Keratinocyte (primary cell): ENCODE measurements at regions not wholly inside any gene's neighbourhood (a gene's known extent, or its start where the extent isn't known, plus 50 kb on each side); places are given as distances from the start of the nearest gene placed in this dataset.

ENCODE experiments used
- DNase-seq: peaks from one replicate; pipeline ENCODE4 v3.0.0-alpha.2; 2011; ENCODE audit warnings: low read depth, missing footprints, low spot score
- FAIRE-seq: peaks from 2 replicates; lab custom pipeline; 2011; peaks lifted over from hg19 to GRCh38; lab: Jason Lieb, UNC
- H2AFZ ChIP-seq: 2 replicates; pipeline ENCODE4 v1.6.0; 2012; ENCODE audit warnings: low read length, control low read depth, inconsistent platforms; ENCODE audit not compliant: control insufficient read depth
- H3K27ac ChIP-seq: 2 replicates; pipeline ENCODE4 v1.5.1; 2011; ENCODE audit warnings: low read length; ENCODE audit not compliant: control insufficient read depth, insufficient read depth
- H3K27me3 ChIP-seq: 3 replicates; pipeline ENCODE4 v1.6.0; 2011; ENCODE audit warnings: low read length; ENCODE audit not compliant: control insufficient read depth, insufficient read depth; ENCODE audit errors: extremely low read depth
- H3K36me3 ChIP-seq, 2 experiments: 2 replicates in 1 of 2; 3 replicates in 1 of 2; pipeline ENCODE4 v1.5.1; 2011; ENCODE audit warnings: low read length in 2 of 2, mild to moderate bottlenecking in 1 of 2; ENCODE audit not compliant: control insufficient read depth in 2 of 2, insufficient read depth in 2 of 2; ENCODE audit errors: extremely low read depth in 1 of 2
- H3K4me1 ChIP-seq: 3 replicates; pipeline ENCODE4 v1.5.1; 2011; ENCODE audit warnings: low read length; ENCODE audit not compliant: control insufficient read depth, insufficient read depth; ENCODE audit errors: extremely low read depth
- H3K4me2 ChIP-seq: 3 replicates; pipeline ENCODE4 v1.6.0; 2011; ENCODE audit warnings: low read depth, low read length; ENCODE audit not compliant: control insufficient read depth, insufficient read depth; ENCODE audit errors: extremely low read depth
- H3K4me3 ChIP-seq, 3 experiments: fragments of 200-600 bp in 1 of 3; sonication (generic) in 1 of 3; 2 replicates in 2 of 3; 3 replicates in 1 of 3; pipeline ENCODE4 v1.5.1; 2011 to 2016; ENCODE audit warnings: low read length in 3 of 3, mild to moderate bottlenecking in 3 of 3, control low read depth in 2 of 3, inconsistent platforms in 1 of 3, low read depth in 1 of 3, mixed read lengths in 1 of 3, mixed run types in 1 of 3, moderate library complexity in 1 of 3; ENCODE audit not compliant: control insufficient read depth in 2 of 3, insufficient read depth in 2 of 3; ENCODE audit errors: extremely low read depth in 1 of 3
- H3K79me2 ChIP-seq: 2 replicates; pipeline ENCODE4 v1.6.0; 2012; ENCODE audit warnings: low read length; ENCODE audit not compliant: control insufficient read depth, insufficient read depth
- H3K9ac ChIP-seq: 3 replicates; pipeline ENCODE4 v1.6.0; 2011; ENCODE audit warnings: low read length; ENCODE audit not compliant: control insufficient read depth, insufficient read depth; ENCODE audit errors: extremely low read depth
- H3K9me1 ChIP-seq: 3 replicates; pipeline ENCODE4 v1.6.0; 2011; ENCODE audit warnings: low read length; ENCODE audit not compliant: control insufficient read depth, insufficient read depth; ENCODE audit errors: extremely low read depth
- H3K9me3 ChIP-seq: 2 replicates; pipeline ENCODE4 v1.5.1; 2012; ENCODE audit warnings: low read depth, low read length; ENCODE audit not compliant: control insufficient read depth
- H4K20me1 ChIP-seq: 3 replicates; pipeline ENCODE4 v1.6.0; 2011; ENCODE audit warnings: low read length; ENCODE audit not compliant: control insufficient read depth, insufficient read depth; ENCODE audit errors: extremely low read depth
- CTCF ChIP-seq, 3 experiments: IDR thresholded peaks in 1 of 3; conservative IDR thresholded peaks in 1 of 3; optimal IDR thresholded peaks in 1 of 3; 2 replicates in 2 of 3; 3 replicates in 1 of 3; pipeline versions ENCODE3 to v1.5.1; 2011; ENCODE audit warnings: low read length in 3 of 3, mild to moderate bottlenecking in 3 of 3, moderate library complexity in 2 of 3, control low read depth in 1 of 3, inconsistent platforms in 1 of 3; ENCODE audit not compliant: insufficient read depth in 2 of 3; ENCODE audit errors: extremely low read depth in 1 of 3
- EZH2 ChIP-seq: IDR thresholded peaks from one replicate; pipeline ENCODE4 v1.6.1; 2012; ENCODE audit warnings: inconsistent platforms, mild to moderate bottlenecking, low read length, moderate library complexity
- dilution Hi-C: fragments of 300-500 bp; cut with MboI; formaldehyde crosslinking; loops from one replicate; pipeline ENCODE4 v1.7.0; 2020; ENCODE audit warnings: low sequenced_read_pairs; ENCODE audit not compliant: extremely low pct_ligation_motif_present

GRCh38 chr4:178063568-178063967 is 621.3 kb upstream of the AGA start:
- no peaks in the 10 kb centered on the region for H3K9me3 ChIP-seq
- no peaks in the 10 kb centered on the region for H3K79me2 ChIP-seq
- dilution Hi-C loops = no loop called here
- TF ChIP-seq CTCF (optimal IDR thresholded peaks at IDR 0.05 in 1 of 3, IDR thresholded peaks at IDR 0.05 in 1 of 3, conservative IDR thresholded peaks at IDR 0.05 in 1 of 3; ENCODE audit: extremely low read depth in 1 of 3, insufficient read depth in 2 of 3, low read length in 3 of 3) (no peak), EZH2 (no peak)
- no peaks in the 10 kb centered on the region for H3K27me3 ChIP-seq
- H3K36me3 ChIP-seq = no peaks in the 10 kb centered on the region
- H3K4me2 ChIP-seq = no peak overlapping the region
- H4K20me1 ChIP-seq = no peaks in the 10 kb centered on the region
- no peak overlapping the region for H3K27ac ChIP-seq
- FAIRE-seq (no peak), DNase-seq (no peak)
- H3K9me1 ChIP-seq = no peaks in the 10 kb centered on the region
- H2AFZ ChIP-seq = no peak overlapping the region
- H3K4me3 ChIP-seq = no peak overlapping the region
- no peak overlapping the region for H3K9ac ChIP-seq
- no peaks in the 10 kb centered on the region for H3K4me1 ChIP-seq

GRCh38 chr4:178066338-178066941 is 624.2 kb upstream of the AGA start:
- Histone ChIP-seq H3K9me1 (no peaks in the 10 kb centered on the region), H3K4me2 (no peak overlapping the region), H3K9me3 (no peaks in the 10 kb centered on the region), H3K79me2 (no peaks in the 10 kb centered on the region), H4K20me1 (no peaks in the 10 kb centered on the region), H3K27me3 (no peaks in the 10 kb centered on the region), H2AFZ (no peak overlapping the region), H3K4me3 (no peak overlapping the region), H3K9ac (no peak overlapping the region), H3K27ac (no peak overlapping the region), H3K4me1 (no peaks in the 10 kb centered on the region), H3K36me3 (no peaks in the 10 kb centered on the region)
- DNase-seq (no peak), FAIRE-seq (no peak)
- TF ChIP-seq CTCF (optimal IDR thresholded peaks at IDR 0.05 in 1 of 3, IDR thresholded peaks at IDR 0.05 in 1 of 3, conservative IDR thresholded peaks at IDR 0.05 in 1 of 3; ENCODE audit: extremely low read depth in 1 of 3, insufficient read depth in 2 of 3, low read length in 3 of 3) (no peak), EZH2 (no peak)
- dilution Hi-C loops = no loop called here
